HG02763 (cell line): ENCODE measurements at regions not wholly inside any gene's neighbourhood (a gene's known extent, or its start where the extent isn't known, plus 50 kb on each side); places are given as distances from the start of the nearest gene placed in this dataset.

ENCODE experiments used
- ATAC-seq: cut with Tn5 transposase; IDR thresholded peaks from one replicate; pipeline ENCODE4 v1.9.1; 2021; ENCODE audit warnings: mild to moderate bottlenecking, moderate library complexity; ENCODE audit not compliant: unreplicated experiment

GRCh38 chr12:14252697-14253096 lies 112.8 kb upstream of the ATF7IP start:
- no peak for ATAC-seq

GRCh38 chr12:14253496-14253895 lies 112.0 kb upstream of the ATF7IP start:
- ATAC-seq = no peak

GRCh38 chr12:14254781-14255180 lies 110.7 kb upstream of the ATF7IP start:
- ATAC-seq = no peak

GRCh38 chr12:14256121-14256520 lies 109.4 kb upstream of the ATF7IP start:
- no peak for ATAC-seq

GRCh38 chr12:14256555-14257169 lies 108.8 kb upstream of the ATF7IP start:
- ATAC-seq = peak; percentile 48

GRCh38 chr12:14257303-14257733 lies 108.2 kb upstream of the ATF7IP start:
- ATAC-seq = no peak

GRCh38 chr12:14257734-14258574 lies 107.5 kb upstream of the ATF7IP start:
- peak; percentile 59 for ATAC-seq

- no peak for ATAC-seq
Observed at GRCh38 chr12:14258575-14258940, 106.9 kb upstream of the ATF7IP start.

- ATAC-seq = no peak
Observed at GRCh38 chr12:14259481-14260010, 105.9 kb upstream of the ATF7IP start.

DNA sequence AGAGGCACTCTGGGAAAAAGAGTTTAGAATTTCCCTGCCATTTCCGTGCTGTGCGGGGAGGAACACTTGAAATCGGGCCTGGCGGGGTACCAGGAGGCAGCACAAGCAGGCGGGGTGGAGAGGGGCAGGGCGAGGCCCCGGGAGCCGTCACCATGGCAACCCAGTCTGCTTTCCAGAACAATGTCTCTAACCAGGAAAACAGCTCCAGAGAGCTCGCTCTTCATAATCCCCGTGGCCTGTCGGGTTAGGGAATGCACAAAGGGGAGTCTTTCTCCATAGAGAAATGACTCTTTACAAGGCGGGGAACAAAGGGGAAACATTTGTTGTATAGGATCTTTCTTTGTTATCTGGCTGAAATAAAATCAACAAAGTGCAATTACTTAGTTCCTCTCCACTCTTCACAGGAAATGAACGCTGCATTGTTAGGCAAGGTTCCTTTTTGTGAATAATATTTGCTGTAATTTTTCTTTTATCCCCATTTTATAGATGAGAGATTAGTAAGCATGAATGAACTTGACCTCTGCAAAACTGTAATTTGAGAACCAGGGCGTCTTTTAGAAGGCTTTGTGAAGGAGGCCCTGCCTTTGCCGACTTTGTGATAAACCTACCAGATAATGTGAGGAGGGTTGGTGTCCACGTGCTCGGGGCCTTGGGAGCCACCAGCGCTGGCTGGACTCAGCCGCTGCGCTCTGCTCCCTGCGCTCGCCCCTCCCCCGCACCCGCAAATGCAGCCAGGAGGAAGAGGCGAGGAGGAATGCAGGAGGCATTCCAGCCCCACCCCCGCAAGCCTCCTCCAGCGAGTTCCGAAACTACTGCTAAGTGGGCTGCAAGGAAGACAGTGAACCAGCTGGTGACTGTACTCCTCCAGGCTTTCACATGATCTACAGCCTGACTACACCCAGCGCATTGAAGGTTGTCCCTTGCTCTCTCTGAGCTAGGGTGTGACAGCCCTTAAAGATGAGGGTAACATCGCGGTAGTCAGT lies 105.2 kb upstream of the ATF7IP start:
- ATAC-seq = no peak

GRCh38 chr12:14261096-14261495 lies 104.4 kb upstream of the ATF7IP start:
- no peak for ATAC-seq

DNA sequence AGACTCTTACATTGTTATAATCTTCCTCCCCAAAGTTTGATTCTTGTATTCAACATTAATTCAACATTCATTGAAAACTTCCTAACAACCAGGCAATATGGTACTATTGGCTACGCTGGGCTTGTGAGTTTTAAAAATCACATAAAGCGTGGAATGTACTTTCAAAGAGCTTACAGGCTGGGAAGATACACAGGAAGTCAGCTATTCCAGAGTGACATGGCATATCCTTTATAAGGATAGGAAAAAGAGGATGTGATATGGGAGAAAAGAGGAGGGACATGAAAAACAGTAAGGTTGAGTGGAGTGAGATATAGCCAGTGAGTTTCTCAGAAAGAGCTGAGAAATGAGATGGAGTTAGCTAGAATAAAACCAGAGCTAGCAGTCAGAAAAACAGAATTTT lies 103.6 kb upstream of the ATF7IP start:
- no peak for ATAC-seq

- ATAC-seq = no peak
Observed at GRCh38 chr12:14262771-14263511, 102.5 kb upstream of the ATF7IP start.

- ATAC-seq = no peak
Observed at GRCh38 chr12:14263742-14264141, 101.7 kb upstream of the ATF7IP start.

GRCh38 chr12:14264316-14264715 lies 101.2 kb upstream of the ATF7IP start:
- no peak for ATAC-seq

- ATAC-seq = no peak
Observed at GRCh38 chr12:14264778-14265177, 100.7 kb upstream of the ATF7IP start.

DNA sequence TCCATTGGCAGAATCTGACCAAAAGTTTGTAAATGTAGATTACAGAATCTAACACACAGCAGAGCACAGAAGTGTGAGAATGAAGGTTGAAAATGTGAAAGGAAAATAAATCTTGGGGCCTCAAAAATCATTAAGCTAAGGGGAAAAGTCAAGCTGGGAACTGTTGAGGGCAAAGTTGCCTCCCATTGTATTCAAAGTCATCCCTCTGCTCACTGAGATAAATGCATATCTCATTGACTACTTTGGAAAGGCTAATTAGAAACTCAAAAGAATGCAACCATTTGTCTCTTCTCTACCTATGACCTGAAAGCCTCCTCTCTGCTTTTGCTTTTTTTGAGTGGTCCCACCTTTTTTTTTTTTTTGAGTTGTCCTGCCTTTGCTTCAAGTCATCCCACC lies 97.4 kb upstream of the ATF7IP start:
- ATAC-seq = no peak

- no peak for ATAC-seq
Observed at GRCh38 chr12:14270392-14270791, 95.1 kb upstream of the ATF7IP start.

DNA sequence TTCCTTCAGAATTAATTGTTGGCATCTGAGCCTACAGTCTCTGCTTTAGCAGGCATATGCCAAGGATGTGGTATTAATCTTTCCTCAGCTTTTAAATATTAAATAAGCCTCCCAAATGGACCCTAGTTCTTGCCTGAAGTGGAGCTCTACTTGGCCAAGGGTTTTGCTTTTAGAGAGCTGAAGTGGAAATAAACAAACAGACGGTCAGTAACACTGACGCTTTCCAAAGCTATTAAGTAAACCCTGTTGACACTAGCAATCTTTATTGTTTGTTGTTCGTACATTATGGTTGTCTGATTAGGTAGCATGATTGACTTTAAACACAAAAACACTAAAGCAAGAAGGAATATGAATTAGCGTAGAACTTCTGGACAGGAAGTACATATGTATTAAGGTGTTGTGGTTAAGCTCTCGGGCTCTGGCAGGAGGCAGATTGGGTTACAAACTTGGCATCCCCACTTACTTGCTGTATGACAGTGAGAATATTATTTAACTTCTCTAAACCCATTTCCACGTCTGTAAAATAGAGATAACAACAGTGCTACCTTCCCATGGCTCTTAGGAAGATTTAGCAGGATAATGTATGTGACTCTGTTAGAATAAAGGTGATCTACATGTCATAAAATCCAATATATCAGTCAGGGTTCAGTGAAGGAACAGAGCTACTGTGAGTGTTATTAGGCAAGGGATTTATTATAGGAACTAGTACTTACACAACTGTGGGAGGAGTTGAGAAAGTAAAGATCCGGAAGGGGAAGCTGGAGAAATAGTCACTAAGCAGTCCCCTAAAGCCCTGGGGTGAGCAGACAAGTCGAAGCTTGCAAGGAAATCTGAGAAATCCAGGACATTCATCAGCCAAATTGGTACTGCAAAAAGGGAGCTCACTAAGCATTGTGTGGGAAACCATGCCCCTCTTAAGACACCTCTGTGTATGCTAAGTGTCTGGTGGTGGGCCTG lies 92.2 kb upstream of the ATF7IP start:
- ATAC-seq = no peak
